ENCODE measurements at regions not wholly inside any gene's neighbourhood (a gene's known extent, or its start where the extent isn't known, plus 50 kb on each side); places are given as distances from the start of the nearest gene placed in this dataset.
"Not testable (repeated sequence)": the region's sequence is repeated elsewhere in the genome, so short reads cannot be mapped to it uniquely, and the experiment has no call there.

DNA sequence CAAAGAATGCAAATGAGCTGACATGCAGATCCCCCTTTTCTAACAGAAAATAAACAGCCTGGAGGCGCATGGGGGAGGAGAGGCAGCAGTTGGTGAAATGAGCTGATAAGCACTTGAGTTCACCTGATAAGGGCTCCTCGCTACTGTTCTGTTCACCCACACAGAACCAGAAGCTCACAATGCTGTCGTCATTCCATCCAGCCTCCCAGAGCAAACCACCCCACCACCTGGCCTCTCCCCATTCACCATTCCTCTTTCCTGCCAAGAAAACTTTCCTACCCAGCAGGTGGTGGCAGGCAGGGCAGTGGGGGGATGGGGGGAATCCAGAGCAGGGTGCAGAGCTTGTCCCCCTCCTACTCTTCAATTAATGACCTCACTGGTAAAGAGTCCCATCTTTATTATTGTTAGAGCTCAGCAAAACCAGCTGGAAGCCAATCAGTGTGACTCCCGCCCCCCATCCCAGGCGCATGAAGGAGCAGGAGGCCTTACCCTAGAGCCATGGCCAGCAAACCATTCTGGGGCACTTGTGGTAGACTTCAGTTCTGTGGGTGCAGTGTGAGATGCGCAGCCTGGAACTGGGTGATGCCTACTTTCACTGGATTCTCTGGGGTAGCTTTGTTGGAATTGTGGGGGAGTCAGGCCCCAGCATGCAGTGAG is 350.3 kb downstream of the ZIC3 start:
- Histone ChIP-seq H3K27ac (ENCODE audit: poor library complexity, severe bottlenecking) (no peak overlapping the region), H3K9me3 (ENCODE audit: severe bottlenecking) (no peaks in the 10 kb centered on the region), H3K4me1 (ENCODE audit: insufficient read depth, poor library complexity, severe bottlenecking) (no peaks in the 10 kb centered on the region), H3K4me3 (ENCODE audit: severe bottlenecking) (no peak overlapping the region), H3K27me3 (ENCODE audit: insufficient read depth, poor library complexity, severe bottlenecking) (no peaks in the 10 kb centered on the region), H3K36me3 (ENCODE audit: low read depth) (no peaks in the 10 kb centered on the region)
- ATAC-seq (ENCODE audit: low read depth), result no peak
- TF ChIP-seq, protein P1, sequence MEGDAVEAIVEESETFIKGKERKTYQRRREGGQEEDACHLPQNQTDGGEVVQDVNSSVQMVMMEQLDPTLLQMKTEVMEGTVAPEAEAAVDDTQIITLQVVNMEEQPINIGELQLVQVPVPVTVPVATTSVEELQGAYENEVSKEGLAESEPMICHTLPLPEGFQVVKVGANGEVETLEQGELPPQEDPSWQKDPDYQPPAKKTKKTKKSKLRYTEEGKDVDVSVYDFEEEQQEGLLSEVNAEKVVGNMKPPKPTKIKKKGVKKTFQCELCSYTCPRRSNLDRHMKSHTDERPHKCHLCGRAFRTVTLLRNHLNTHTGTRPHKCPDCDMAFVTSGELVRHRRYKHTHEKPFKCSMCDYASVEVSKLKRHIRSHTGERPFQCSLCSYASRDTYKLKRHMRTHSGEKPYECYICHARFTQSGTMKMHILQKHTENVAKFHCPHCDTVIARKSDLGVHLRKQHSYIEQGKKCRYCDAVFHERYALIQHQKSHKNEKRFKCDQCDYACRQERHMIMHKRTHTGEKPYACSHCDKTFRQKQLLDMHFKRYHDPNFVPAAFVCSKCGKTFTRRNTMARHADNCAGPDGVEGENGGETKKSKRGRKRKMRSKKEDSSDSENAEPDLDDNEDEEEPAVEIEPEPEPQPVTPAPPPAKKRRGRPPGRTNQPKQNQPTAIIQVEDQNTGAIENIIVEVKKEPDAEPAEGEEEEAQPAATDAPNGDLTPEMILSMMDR (IDR thresholded peaks at IDR 0.05; ENCODE audit: poor library complexity, severe bottlenecking), result no peak
- DNase-seq (ENCODE audit: low spot score), result no peak

DNA sequence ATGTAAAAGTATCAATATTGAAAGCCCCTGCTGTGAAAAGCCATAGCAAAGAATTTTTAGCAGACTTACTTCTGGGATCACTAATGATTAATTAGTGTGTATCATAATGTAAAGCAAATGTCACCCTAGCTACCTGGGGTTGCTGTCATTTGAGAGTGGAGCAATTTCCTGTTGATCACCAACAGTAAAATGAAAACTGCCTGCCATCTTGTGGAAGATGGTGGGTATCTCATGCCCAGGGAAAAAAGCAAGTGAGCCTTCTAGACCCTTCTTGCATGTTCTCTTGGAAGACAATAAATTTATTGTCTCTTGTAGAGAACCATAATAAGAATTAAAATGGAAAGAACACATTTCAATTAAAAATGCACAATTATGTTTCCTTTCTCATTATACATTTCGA is 360.2 kb downstream of the ZIC3 start:
- no peaks in the 10 kb centered on the region for H3K4me1 ChIP-seq (ENCODE audit: insufficient read depth, poor library complexity, severe bottlenecking)
- TF ChIP-seq, protein P1 (IDR thresholded peaks at IDR 0.05; ENCODE audit: poor library complexity, severe bottlenecking), result peak; percentile 21
- H3K36me3 ChIP-seq (ENCODE audit: low read depth), result no peaks in the 10 kb centered on the region
- no peak for DNase-seq (ENCODE audit: low spot score)
- H3K27me3 ChIP-seq (ENCODE audit: insufficient read depth, poor library complexity, severe bottlenecking), result no peaks in the 10 kb centered on the region
- no peak for ATAC-seq (ENCODE audit: low read depth)
- H3K4me3 ChIP-seq (ENCODE audit: severe bottlenecking), result no peak overlapping the region
- no peak overlapping the region for H3K27ac ChIP-seq (ENCODE audit: poor library complexity, severe bottlenecking)
- no peaks in the 10 kb centered on the region for H3K9me3 ChIP-seq (ENCODE audit: severe bottlenecking)

DNA sequence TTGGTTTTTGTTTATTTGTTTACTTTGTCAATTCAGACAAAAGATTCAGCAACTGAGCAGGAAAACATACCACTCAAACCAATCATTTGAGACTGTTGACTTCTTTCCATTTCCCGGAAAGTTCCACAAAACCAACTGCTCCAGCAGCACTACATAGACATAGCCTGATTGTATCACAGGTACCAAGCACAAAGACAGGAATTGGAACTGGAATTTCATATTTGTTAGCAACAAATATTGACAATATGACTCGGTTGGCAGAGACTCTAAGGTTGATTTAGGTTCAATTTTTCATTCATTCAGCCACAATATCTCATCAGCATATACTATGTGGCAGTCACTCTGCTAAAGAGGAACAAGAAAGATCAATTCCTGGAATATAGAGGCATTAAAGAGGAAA is 364.0 kb downstream of the ZIC3 start:
- no peaks in the 10 kb centered on the region for H3K36me3 ChIP-seq (ENCODE audit: low read depth)
- TF ChIP-seq, protein P1 (IDR thresholded peaks at IDR 0.05; ENCODE audit: poor library complexity, severe bottlenecking), result no peak
- no peak overlapping the region for H3K4me3 ChIP-seq (ENCODE audit: severe bottlenecking)
- no peaks in the 10 kb centered on the region for H3K27me3 ChIP-seq (ENCODE audit: insufficient read depth, poor library complexity, severe bottlenecking)
- ATAC-seq (ENCODE audit: low read depth) (no peak), DNase-seq (ENCODE audit: low spot score) (no peak)
- no peaks in the 10 kb centered on the region for H3K4me1 ChIP-seq (ENCODE audit: insufficient read depth, poor library complexity, severe bottlenecking)
- H3K27ac ChIP-seq (ENCODE audit: poor library complexity, severe bottlenecking), result no peak overlapping the region
- no peaks in the 10 kb centered on the region for H3K9me3 ChIP-seq (ENCODE audit: severe bottlenecking)

DNA sequence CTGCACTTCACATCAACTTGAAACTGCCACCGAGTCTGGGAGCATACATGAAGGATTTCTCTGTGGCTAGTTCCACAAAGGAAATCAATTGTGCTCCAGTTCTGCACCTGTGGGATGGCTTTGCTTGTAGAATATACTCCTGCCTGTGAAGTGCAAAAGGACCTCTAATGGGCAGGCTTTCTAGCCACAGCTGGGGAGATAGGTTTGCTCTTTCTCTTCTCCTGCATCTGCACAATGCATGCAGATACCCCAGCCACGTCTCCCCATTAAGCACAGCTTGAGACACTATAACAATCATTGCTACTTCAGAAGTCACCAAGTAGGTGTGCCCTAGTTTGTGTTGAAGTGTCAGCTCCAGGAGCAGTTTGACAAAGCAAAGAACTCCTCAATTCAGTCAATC is 364.6 kb downstream of the ZIC3 start:
- no peaks in the 10 kb centered on the region for H3K4me1 ChIP-seq (ENCODE audit: insufficient read depth, poor library complexity, severe bottlenecking)
- no peaks in the 10 kb centered on the region for H3K27me3 ChIP-seq (ENCODE audit: insufficient read depth, poor library complexity, severe bottlenecking)
- H3K27ac ChIP-seq (ENCODE audit: poor library complexity, severe bottlenecking), result no peak overlapping the region
- no peaks in the 10 kb centered on the region for H3K9me3 ChIP-seq (ENCODE audit: severe bottlenecking)
- TF ChIP-seq, protein P1 (IDR thresholded peaks at IDR 0.05; ENCODE audit: poor library complexity, severe bottlenecking), result no peak
- DNase-seq (ENCODE audit: low spot score), result no peak
- no peak overlapping the region for H3K4me3 ChIP-seq (ENCODE audit: severe bottlenecking)
- ATAC-seq (ENCODE audit: low read depth), result no peak
- no peaks in the 10 kb centered on the region for H3K36me3 ChIP-seq (ENCODE audit: low read depth)

DNA sequence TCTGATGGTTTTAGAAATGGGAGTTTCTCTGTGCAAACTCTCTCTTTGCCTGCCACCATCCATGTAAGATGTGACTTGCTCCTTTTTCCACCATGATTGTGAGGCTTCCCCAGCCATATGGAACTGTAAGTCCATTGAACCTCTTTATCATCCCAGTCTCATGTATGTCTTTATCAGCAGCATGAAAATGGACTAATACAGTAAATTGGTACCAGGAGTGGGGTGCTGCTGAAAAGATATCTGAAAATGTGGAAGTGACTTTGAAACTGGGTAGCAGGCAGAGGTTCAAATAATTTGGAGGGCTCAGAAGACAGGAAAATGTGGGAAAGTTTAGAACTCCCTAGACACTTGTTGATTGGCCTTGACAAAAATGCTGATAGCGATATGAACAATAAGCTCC is 368.3 kb downstream of the ZIC3 start:
- H3K36me3 ChIP-seq (ENCODE audit: low read depth); H3K4me3 ChIP-seq (ENCODE audit: severe bottlenecking); DNase-seq (ENCODE audit: low spot score); H3K9me3 ChIP-seq (ENCODE audit: severe bottlenecking); H3K4me1 ChIP-seq (ENCODE audit: insufficient read depth, poor library complexity, severe bottlenecking); H3K27ac ChIP-seq (ENCODE audit: poor library complexity, severe bottlenecking); H3K27me3 ChIP-seq (ENCODE audit: insufficient read depth, poor library complexity, severe bottlenecking); ATAC-seq (ENCODE audit: low read depth): not testable (repeated sequence)

DNA sequence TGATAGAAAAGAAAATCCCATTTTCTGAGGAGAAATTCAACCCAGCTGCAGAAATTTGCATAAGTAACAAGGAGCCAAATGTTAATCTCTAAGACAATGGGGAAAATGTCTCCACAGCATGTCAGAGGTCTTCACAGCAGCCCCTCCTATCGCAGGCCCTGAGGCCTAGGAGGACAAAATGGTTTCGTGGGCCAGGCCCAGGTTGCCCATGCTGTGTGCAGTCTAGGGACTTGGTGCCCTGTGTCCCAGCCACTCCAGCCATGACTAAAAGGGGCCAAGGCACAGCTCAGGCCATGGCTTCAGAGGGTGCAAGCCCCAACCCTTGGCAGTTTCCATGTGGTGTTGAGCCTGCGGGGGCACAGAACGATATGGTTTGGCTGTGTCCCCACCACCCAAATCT is 369.0 kb downstream of the ZIC3 start:
- not testable (repeated sequence) for H3K27ac ChIP-seq (ENCODE audit: poor library complexity, severe bottlenecking); H3K36me3 ChIP-seq (ENCODE audit: low read depth); H3K9me3 ChIP-seq (ENCODE audit: severe bottlenecking); ATAC-seq (ENCODE audit: low read depth); DNase-seq (ENCODE audit: low spot score); H3K27me3 ChIP-seq (ENCODE audit: insufficient read depth, poor library complexity, severe bottlenecking); H3K4me1 ChIP-seq (ENCODE audit: insufficient read depth, poor library complexity, severe bottlenecking); H3K4me3 ChIP-seq (ENCODE audit: severe bottlenecking)

Measured in RWPE2 (cell line).